NCI-H2107 treated with DMSO at 0.1 percent for 48 hours (cell line): ENCODE measurements at regions not wholly inside any gene's neighbourhood (a gene's known extent, or its start where the extent isn't known, plus 50 kb on each side); places are given as distances from the start of the nearest gene placed in this dataset.
"Not testable (repeated sequence)": the region's sequence is repeated elsewhere in the genome, so short reads cannot be mapped to it uniquely, and the experiment has no call there.

Experiments used
- DNase-seq: peaks from one replicate; lab custom pipeline; 2025; ENCODE audit not compliant: unreplicated experiment; lab: John Stamatoyannopoulos, UW

DNA sequence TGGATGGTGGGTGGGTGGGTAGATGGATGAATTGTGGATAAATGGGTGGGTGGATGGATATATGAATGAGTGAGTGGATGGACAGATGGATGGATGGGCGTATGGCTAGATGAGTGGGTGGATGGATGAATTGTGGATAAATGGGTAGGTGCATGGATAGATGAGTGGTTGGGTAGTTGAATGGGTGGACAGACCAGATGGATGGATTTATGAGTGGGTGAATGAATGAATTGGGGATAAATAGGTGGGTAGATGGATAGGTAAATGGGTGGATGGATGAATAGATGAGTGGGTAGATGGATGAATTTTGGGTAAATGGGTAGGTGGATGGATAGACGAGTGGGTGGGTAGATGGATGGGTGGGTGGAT lies 108.7 kb downstream of the NPIPB11 start:
- DNase-seq, result not testable (repeated sequence)

DNA sequence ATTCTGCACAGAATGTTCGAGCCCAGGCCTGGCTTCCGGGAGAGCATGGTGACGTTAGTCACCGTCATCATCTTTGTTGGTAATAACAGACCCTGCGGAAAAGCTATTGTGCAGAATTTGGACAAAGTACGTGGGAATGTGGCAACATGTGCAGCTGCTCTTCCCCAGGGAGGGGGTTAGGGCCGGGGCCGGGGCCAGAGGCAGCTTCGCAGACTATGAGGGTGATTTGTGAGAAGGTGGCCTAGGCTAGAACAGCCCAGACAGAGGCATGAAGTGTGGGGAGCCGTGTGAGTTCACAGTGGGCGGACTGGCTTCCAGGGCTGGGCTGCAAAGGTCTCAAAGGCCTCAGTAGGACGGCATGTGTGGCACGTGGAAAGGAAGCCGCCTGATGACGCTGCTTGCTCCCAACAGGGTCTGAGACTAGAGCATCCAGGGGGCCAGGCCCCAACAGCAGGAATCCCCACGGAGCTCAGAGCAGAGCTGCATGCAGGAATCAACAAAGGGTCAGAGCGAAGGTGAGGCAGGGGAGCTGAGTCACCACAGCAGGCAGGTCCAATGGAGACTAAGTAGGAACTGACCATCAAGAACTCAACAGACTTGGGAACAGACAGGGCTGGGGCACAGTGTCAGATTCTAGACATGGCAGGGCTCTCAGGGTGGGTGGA lies 109.2 kb downstream of the NPIPB11 start:
- DNase-seq, result not testable (repeated sequence)

DNA sequence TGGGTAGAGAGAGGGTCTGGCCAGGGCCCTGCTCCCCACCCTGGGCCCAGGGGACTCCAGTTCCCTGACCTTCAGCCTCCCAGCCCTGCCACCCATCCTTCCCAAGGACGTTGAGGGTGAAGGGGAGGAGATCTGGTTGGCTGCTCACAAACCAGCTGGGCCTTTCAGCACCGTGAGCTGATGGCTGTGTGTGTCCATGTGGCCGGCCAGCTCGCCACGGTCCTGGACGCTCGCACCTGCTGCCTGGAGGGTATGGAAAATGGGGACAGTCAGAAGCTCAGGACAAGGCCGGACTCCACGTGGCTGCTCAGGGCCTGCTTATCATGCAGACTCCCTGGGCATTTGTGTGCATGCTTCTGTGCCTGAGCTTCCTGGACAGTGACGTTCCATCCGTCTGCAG lies 110.3 kb downstream of the NPIPB11 start:
- DNase-seq, result not testable (repeated sequence)

DNA sequence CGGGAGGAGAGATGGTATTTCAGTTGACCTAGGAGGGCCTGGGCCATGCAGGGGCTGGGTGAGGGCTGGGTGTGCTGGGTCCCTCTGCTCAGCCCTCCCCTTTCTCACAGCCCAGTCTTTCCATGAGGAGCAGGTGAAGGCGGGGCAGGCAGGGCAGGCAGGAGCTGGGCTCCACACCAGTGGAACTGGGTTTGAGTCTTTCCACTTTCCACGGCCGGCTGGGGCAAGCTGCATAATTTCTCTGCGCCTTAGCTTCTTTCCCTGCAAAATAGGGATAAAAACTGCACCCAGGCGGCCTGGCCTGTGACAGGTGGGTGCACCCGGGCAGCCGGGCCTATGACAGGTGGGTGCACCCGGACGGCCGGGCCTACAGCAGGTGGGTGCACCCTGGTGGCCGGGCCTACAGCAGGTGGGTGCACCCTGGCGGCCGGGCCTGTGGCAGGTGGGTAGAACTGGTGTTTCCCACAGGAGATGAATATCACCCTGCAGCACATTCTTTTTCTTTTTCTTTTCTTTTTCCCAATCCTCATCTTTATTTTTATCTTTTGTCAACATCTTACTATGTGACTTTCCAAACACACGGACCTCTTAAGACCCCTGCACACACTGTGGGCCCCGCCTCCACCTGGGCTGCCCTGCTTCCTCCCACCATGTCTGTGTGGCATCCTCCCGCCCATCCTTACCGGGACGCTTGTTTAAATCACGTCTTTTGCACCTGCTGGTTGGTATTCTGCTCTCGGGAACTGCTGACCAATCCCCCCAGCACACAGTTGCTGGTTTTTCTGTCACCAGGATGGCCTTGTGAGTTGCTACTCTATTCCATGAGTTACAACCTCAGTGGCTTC lies 111.3 kb downstream of the NPIPB11 start:
- DNase-seq, result not testable (repeated sequence)

DNA sequence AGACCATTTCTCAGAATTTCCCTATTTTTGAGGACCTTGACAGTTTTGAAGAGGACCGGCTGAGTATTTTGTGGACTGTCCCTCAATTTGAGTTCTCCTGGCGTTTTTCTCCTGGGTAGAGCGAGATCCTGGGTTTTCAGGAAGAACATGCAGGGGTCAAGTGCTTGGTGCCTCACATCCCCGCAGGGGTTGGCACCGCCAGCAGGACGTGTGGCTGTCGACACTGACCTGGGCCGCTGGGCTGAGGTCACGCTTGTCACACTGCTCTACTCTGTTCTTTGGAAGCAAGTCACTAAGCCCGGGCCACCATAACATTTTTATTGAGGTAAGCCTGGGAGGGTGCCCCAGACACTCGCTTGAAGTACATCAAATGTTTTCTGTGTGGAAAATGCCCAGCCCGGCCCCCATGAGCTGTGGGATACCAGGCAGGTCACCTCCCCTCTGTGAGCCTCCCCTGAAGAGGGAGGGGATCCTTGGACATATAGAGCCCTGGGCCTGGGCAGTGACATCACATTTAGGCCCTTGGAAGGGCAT lies 112.0 kb downstream of the NPIPB11 start:
- not testable (repeated sequence) for DNase-seq

DNA sequence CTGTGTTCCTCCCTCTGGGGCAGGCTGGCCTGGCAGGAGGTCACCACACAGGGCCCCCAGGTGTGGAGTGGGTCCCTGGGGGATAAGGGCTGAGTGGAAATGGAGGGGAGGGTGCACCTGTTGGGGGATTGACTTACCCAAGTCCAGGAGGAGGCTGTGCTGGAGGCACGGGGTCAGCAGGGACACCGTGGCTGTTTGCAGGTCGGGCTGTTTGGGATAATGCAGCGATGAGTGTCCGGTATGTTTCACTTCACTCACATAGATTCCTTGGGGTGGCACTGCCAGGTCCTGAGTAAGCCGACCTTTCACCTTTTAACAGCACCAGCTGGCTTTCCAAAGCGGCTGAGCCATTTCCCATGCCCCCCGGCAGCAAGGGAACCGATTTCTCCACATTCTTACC lies 113.0 kb downstream of the NPIPB11 start:
- DNase-seq, result not testable (repeated sequence)

DNA sequence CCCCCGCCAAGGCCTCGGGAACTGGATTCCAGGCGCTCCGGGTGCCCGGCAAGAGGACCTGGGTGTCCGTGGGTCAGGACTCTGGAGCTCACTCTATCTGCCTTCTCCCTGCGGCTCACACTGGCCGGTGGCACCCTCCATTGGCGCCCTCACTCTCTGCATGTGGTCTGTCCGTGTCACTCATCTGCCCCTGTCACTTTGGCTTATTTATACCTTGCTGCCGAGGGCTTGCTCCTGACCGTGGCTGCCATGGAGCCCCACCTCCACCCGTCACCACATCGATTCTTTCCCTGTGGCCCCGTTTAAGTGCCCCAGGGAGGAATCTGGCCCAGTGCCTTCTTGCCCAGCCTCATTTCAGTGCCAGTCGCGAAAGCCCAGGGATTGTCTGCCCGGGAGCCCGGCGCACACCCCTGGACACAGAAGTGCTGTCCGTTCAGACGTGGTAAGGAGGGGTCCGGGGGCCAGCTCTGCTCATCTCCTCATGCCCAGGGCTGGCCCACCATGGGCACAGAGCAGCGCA lies 113.5 kb downstream of the NPIPB11 start:
- DNase-seq, result not testable (repeated sequence)

DNA sequence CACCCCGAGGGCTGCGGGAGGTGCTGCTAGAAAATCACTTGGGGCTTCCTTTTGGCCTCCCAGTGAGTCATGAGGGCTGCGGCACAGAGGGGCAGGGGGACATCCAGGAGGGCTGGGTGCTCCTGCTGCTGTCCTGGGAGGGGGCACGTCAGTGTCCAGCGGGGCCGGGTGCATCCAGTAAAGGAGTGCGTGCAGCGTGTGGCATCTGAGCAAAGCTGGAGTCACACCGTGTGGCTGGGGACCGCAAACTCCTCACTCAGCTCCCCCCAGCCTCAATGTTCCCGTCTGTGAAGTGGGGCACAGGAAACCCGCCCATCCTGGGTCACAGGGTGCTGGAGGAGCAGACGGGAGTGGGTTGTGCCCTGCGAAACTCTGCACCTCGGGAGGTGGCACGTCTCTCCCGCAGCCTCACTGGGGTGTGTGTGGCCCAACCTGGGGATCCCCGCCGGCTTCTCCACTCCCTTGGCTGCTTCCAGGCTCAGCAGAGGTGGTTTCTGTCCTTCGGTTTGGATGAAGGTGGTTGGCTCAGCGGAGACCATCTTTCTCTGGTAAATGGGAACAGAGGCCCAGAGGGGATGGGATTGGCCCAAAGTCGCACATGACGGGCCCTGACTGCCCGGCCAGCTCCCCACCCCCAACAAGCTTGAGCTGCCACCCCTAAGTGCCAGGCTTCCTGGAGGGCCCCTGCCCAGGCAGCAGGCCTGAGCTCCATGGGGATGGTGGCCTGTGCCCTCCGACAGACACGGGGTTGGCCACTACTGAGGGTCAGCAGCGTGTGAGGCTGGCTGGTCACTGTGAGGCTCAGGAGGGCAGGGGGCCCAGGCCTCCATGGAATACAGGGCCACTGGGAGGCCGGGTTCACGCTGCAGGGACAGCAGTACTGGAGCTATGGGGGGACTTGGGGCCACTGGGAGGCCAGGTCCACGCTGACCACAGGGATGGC lies 114.9 kb downstream of the NPIPB11 start:
- DNase-seq, result not testable (repeated sequence)

DNA sequence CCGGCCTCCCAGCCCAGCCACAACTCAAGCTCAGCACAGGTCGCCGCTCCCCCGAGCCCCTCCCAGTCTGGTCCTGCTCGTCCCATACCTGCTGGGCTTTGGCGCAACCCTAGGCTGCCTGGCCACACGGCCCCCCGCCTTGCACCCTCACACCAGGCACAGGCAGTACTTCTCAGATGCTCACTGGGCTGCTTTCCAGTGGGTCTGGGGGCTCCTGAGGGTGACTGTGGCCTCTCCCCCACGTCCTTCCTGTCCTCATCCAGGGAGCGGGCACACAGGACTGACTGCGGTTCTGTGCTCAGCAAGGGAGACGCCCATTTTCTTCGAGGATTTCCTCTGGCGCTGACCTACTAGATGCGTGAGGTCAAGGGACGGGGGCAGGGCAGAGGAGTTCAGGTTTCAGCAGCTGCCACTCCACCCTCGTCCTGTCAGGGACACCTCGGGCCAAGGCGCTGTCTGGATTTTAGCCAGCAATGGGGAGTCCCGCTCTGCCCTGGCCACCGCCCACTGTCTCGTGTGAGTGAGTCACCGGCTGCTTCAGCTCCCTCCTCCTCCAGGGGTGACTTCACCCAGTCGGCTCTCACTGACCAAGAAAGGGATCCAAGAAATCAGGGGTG lies 115.8 kb downstream of the NPIPB11 start:
- no peak for DNase-seq

DNA sequence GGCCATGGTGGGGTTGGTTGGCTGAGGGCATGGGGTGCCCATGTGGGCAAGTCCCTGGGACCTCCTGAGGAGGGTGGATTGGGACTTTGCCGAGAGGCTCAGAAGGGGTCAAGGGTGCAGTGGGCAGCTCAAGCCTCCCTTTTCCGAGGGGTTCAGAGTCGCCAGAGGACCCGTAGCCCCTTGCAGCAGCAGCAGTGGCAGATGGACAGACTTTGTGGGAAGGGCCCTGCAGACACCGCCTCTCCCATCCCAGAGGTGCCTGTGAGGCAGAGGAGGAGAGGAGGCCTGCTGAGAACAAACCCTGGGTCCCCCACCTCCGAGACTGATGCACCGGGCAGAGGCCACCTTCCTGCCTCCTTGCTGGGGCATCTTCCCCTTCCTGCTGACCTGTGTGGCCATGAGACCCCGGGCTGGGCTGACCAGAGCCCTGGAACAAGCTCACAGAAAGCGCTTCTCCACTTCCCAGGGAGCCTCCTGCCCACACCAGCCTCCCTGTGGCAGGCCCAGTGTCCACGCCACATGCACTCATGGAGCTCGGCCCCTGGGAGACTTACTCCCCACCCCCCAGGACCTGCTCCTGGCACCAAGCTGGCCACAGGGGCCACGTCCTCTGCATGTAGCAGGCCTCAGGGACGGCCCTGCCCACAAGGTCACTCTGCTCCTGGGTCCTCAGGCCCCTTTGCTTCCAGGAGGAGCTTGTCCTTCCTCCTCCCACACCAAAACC lies 116.8 kb downstream of the NPIPB11 start:
- DNase-seq, result not testable (repeated sequence)

DNA sequence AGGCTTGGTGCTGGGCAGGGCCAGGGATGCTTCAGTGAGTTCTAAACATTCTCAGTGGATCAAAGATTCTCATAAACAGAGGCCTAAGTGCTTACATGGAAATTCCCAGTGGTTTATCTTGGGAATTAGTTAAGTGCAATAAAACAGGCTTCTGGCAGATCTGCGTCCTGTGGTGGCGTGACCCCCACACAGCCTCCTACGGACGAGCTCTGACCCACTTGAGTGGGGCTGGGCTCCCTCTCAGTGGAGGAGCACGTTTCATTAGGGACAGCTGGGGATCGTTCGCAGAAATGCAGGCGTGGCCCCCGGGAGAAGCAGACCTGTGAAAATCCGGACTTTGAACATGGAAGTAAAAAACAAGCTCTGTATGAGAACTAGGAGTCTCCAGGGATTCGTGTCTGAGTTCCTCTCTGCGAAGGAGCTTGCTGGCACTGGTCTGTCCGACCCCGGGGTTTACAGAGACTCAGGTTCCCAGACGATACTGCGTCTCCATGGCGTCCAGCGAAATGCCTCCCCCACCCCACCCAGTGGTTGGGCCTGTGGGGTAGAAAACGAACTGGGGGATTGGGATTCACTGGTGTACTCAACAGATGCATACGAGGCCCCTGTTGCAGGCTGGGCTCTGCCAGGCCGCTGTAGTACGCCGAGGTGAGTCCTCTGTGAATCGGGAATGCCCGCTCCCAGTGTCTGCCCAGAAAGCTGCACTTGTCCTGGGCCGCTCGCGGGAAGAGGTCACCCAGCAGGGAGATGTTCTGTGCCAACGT lies 117.6 kb downstream of the NPIPB11 start:
- not testable (repeated sequence) for DNase-seq

DNA sequence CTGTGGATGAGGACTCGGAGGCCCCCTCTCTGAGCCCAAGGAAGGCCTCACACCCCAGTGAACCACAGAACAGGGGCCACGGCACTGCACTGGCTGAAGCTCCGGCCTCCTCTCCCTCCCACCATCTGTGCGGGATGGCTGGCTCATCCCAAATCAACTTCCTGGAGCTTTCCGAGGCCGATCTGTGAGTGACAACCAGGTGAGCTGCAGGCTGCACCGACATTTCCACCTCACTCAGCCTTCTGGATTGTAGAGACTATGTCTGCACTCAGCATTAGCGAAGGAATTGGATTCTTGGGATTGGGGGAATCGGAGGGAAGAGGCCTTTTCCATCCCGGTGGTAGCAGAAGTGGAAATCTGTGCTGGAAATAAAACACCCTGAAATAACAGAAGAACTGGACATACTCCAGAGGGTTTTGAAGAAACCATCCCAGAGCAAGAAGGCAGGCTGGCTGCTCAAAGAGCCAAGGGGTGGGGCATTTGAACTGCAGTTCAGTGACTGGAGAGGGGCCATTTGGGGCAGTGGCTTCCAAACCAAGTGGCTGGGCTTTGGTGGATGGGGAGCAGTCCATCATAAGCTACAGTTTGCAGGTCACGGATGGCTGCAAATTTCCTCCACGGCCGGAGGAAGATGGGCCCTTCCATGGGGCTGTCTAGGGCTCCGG lies 118.5 kb downstream of the NPIPB11 start:
- not testable (repeated sequence) for DNase-seq

DNA sequence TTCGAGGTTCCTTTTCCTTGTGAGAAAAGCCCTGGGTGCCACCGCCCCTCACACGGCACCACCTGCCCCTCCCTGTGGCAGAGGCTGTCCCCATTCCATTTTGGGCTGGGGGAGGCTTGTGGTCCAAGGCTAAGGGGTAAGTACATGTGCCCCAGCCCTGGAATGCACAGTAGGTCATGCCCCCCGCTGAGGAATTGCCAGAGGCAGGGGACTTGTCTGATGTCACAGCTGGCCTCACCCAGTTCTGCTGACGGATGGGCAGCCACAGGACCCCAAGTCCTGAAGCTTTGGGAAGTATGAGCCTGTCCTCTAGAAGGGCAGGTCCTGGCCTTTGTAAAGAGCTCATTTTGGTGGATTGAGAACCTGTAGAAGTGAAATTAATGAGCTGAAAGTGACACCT lies 119.3 kb downstream of the NPIPB11 start:
- not testable (repeated sequence) for DNase-seq

DNA sequence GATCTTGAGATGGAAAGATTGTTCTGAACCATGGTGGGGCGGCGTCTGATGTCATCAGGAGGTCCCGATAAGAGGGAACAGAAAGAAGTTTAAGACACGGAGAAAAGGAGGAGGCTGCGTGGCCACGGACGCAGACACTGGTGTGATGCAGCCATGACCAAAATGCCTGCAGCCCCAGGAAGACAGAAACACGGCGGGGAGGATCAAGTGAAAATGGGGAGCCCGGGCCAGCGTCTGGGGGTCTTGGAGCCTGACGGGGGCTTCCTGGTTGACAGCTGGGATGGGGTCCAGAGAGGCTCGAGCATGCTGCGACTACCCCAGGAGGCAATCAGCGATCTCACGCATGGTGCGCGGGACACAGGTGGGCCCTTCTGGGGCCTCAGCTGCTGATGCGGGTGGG lies 119.7 kb downstream of the NPIPB11 start:
- not testable (repeated sequence) for DNase-seq

DNA sequence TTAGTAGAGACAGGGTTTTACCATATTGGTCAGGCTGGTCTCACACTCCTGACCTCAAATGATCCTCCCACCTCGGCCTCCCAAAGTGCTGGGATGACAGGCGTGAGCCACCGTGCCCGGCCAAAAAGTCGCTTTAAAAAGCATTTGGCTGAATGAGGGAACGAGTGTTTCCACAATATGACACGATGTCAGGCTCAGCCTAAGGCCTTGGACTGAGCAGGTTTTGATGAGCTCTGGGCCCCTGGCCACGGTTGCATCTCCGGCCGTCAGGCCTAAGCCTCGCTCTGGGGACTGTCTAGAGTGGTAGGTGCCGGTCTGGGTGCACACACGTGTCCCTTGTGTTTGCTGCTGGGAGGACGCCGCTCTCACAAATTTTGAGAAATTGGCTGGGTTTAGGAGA lies 120.3 kb downstream of the NPIPB11 start:
- DNase-seq, result not testable (repeated sequence)

DNA sequence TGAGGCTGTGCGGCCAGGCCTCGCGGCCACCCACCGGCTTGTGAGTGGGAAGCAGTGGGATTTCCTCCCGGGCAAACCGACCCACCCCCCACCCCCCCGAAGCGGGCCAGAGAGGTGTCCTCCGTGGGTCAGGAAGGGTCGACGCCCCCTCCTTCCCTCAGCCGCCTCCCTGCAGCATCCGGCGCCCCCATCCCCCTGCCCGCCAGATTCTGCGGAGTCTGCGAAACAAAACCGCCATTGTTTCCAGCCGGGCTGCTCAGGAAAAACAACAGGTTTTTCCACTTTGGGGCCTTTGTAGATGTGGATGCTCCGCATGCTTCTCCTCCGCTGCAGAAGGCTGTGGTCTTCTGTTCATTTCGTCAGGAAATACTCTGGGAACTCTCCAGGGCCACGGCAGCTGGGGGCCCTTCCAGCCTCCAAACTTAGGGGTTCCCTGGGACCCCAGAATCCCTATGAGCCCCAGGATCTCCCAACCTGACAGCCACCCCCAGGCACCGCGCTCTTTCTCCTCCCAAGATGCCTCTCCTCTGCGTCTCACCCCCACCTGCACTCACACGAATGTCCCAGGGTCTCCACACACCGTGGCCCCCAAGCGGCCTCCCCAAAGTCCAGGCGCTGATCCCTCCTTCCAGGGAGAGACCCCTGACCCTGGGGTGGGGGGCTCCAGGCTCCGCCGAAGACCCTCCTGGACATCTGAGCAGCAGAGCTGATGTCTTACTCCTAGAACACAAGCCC lies 121.2 kb downstream of the NPIPB11 start:
- not testable (repeated sequence) for DNase-seq

DNA sequence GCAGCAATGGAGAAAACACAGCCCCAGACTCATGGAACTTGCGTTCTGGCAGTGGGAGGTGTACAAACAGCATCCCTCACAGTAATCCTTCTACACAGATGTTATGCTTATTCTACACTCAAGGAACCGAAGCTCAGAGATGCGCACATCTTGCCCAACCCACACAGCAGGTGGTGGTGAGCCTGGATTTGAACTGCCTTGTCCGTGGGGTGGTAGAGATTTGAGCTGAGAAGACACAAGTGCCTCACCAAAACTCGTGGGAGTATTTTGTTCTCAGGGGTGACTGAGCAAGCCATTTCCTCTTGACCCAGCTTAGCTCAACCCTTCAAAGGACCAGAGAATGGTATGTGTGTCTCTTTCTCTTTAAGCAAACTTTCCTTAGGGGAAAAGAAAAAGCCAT lies 121.8 kb downstream of the NPIPB11 start:
- DNase-seq, result not testable (repeated sequence)

DNA sequence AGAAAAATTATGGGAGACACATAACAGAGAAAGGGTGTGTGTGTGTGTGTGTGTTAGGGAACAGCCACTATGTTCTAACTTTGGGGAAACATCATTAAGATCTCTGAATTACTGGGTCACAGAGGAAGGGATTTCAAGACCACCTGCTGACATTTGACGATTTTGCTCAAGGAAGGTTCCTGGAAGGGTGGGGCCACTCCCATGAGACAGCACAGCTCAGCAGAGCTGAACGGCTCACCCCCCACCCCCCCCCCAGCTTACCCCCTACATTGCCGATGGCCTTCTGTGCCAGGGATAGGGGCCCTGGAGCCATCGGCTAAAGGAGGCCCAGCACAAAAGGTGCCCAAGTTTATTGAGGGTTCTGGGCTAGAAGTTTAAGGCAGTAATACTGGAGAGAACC lies 122.4 kb downstream of the NPIPB11 start:
- DNase-seq, result not testable (repeated sequence)
